IPS-18a (cell line): ENCODE measurements at regions not wholly inside any gene's neighbourhood (a gene's known extent, or its start where the extent isn't known, plus 50 kb on each side); places are given as distances from the start of the nearest gene placed in this dataset.

Experiments used
- H3K27ac ChIP-seq: one replicate; pipeline ENCODE4 v1.5.1; 2013; ENCODE audit warnings: low read length
- H3K27me3 ChIP-seq: one replicate; pipeline ENCODE4 v1.6.1; 2013; ENCODE audit warnings: mild to moderate bottlenecking, low read length; ENCODE audit not compliant: control insufficient read depth, insufficient read depth
- H3K36me3 ChIP-seq: one replicate; pipeline ENCODE4 v1.6.1; 2013; ENCODE audit warnings: low read depth, low read length; ENCODE audit not compliant: control insufficient read depth
- H3K4me1 ChIP-seq: one replicate; pipeline ENCODE4 v1.6.1; 2013; ENCODE audit warnings: low read depth, low read length; ENCODE audit not compliant: control insufficient read depth
- H3K4me3 ChIP-seq: one replicate; pipeline ENCODE4 v1.5.1; 2013; ENCODE audit warnings: low read length
- H3K9ac ChIP-seq: one replicate; pipeline ENCODE4 v1.6.1; 2013; ENCODE audit warnings: mild to moderate bottlenecking, low read length, moderate library complexity
- H3K9me3 ChIP-seq: one replicate; pipeline ENCODE4 v1.6.1; 2013; ENCODE audit warnings: low read depth, low read length; ENCODE audit not compliant: control insufficient read depth

DNA sequence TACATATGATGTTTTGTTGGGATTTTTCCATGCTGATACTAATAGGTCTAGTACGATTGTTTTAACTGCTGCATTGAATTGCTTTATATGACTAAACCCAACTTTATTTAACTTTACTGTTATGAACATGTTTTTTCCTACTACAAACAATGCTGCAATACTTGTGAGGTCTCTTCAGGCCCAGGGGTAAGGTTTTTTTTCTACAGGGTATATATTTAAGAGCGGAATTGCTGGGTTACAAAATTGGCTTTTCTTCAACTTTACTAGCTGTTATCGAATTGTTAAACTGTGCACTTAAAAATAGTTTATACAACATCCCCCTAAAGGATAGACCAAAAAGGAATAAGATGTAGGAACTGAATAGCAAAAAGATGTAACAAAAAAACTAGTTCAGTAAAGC lies 78.5 kb upstream of the TMEM178A start:
- Histone ChIP-seq H3K27ac (no peak overlapping the region), H3K9me3 (no peaks in the 10 kb centered on the region), H3K36me3 (no peaks in the 10 kb centered on the region), H3K9ac (no peak overlapping the region), H3K4me1 (no peaks in the 10 kb centered on the region), H3K27me3 (no peaks in the 10 kb centered on the region), H3K4me3 (no peak overlapping the region)

DNA sequence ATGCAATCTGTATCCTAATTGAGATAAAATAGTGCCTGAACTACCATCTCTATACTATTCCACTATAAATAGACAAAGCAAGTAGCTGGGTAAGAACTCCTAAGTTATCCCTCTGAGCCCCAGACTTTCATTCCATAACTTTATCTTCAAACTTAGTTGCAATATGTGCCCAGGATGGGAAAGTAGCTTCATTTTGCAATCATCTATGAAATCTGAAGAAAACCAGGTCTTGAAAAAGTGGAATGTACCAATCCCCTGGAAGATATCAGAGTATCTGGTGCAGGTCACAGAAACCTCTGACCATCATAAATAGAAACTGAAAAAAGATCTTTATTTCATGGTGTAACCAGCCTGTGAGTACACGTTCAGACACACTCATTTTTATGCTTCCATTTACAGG lies 78.1 kb upstream of the TMEM178A start:
- no peaks in the 10 kb centered on the region for H3K36me3 ChIP-seq
- H3K9me3 ChIP-seq, result no peaks in the 10 kb centered on the region
- no peaks in the 10 kb centered on the region for H3K27me3 ChIP-seq
- H3K27ac ChIP-seq, result no peak overlapping the region
- no peaks in the 10 kb centered on the region for H3K4me1 ChIP-seq
- no peak overlapping the region for H3K9ac ChIP-seq
- H3K4me3 ChIP-seq, result no peak overlapping the region

DNA sequence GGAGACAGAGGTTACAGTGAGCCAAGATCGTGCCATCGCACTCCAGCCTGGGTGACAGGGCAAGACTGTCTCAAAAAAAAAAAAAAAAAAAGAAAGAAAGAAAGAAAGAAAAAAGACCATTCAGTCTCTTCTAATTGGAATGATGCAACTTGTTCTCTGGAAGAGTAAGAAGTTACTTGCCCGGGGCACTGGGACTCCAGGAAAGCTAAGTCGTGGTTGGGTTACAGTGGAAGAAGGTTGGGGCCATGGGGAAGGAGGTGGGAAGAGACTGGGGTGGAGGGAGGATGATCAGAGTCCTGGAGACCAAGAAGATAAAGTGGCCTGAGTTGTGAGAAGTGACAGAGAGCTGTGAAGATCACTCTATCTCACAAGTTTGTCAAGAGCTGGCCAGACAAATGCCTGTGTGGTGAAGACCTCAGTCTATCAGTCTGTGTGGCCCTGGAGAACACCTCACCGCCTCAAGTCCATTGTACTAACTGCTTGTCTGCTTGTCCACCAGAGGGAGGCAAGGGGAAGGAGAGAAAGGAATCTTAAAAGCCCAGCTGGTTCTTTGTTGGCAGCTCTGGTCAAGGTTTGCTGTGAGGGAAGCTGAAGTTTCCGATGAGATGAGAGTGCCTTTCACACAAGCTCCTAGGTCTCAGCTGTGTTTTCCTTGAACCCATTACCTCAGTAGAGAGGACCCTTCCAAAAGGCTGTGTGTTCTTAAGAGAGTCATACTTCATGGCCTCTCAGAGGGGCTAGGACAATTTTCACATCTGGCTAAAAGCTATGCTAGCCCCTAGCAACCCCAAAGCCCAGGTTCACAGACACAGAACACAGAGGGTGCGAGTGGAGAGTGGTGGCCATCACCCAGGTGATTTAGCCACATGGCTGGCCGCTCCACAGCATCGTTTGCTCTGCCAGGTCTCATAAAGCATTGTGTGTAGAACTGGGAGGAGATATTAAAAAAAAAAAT lies 72.0 kb upstream of the TMEM178A start:
- H3K4me1 ChIP-seq, result no peaks in the 10 kb centered on the region

DNA sequence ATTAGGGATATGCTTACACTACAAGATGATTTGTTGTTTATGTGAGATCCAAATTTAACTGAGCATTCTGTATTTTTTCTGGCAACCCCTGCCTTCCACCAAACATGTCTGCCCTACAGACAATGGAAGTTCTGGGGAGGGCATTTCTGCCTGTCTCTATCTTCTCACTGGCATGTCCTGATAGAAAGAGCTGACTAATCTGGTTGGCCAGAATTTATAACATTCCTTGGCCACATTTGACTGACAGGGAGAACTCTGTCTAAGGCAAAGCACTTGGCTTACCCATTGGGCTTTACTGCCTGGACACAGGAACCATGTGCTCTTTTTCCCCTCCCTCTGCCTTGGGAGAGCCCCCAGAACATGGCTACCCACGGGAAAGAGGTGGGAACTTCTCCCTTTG lies 70.6 kb upstream of the TMEM178A start:
- Histone ChIP-seq H3K4me3 (no peak overlapping the region), H3K9ac (no peak overlapping the region), H3K27ac (no peak overlapping the region), H3K9me3 (no peaks in the 10 kb centered on the region), H3K36me3 (no peaks in the 10 kb centered on the region), H3K27me3 (no peaks in the 10 kb centered on the region), H3K4me1 (no peaks in the 10 kb centered on the region)

More for the DNA sequence above, 72.0 kb upstream of the TMEM178A start:
- H3K9ac ChIP-seq, result no peak overlapping the region
- no peaks in the 10 kb centered on the region for H3K36me3 ChIP-seq
- H3K4me3 ChIP-seq, result no peak overlapping the region
- no peak overlapping the region for H3K27ac ChIP-seq
- no peaks in the 10 kb centered on the region for H3K9me3 ChIP-seq
- no peaks in the 10 kb centered on the region for H3K27me3 ChIP-seq

DNA sequence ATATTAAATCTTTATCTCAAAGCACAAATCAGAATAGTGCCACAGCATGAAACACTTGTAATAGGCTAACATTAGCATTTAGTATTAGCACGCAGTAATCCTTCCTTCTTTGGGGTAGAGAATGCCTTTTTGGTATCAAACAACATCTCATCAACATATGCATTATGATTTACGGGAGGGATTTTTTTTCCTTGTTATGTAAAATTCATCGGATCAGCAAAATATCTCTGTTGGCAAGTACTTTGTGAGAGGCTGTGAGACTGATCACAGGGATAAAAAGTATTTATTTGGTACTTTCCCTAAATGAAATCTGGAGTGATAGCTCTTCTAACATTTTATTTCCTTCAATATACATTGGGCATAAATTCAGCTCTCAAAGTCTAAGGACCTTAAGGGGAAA lies 68.4 kb upstream of the TMEM178A start:
- Histone ChIP-seq H3K4me1 (no peaks in the 10 kb centered on the region), H3K9me3 (no peaks in the 10 kb centered on the region), H3K27me3 (no peaks in the 10 kb centered on the region), H3K9ac (no peak overlapping the region), H3K27ac (no peak overlapping the region), H3K4me3 (no peak overlapping the region), H3K36me3 (no peaks in the 10 kb centered on the region)

DNA sequence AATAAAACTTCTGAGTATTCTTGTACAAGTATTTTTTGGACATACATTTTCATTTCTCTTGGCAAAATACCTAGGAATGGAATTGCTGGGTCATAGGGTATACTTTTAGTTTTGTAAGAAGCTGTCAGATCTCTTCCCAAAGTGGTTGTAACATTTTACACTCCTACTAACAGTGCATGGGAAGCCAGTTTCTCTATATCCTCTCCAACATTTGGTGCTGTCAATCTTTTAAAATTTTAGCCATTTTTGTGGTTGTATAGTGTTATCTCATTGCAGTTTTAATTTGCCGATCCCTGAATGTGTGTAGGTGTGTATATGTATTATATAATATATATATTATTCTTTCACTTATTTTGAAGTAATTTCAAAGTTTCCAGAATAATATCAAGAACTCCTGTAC lies 63.1 kb upstream of the TMEM178A start:
- Histone ChIP-seq H3K9me3 (no peaks in the 10 kb centered on the region), H3K9ac (no peak overlapping the region), H3K27me3 (no peaks in the 10 kb centered on the region), H3K4me3 (no peak overlapping the region), H3K4me1 (peaks cover 6% of the 10 kb centered on the region), H3K36me3 (no peaks in the 10 kb centered on the region), H3K27ac (no peak overlapping the region)

DNA sequence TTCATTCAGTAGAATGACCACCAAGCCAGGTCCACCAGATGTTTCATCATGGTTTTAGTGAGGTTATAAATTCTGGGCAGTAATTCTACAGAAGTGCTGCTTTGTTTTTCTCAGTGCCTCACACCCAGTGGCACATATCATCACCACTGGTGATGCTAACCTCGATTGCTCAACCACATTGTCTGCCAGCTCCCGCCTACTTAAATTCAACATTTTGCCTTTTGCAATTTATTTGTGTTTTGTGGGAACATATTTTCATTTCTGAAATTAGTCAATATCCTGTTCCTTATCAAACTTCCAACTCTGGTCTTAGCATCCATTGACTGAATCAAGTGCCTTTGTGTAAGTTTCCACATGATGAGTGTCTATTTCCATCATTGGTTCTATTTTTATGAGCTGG lies 62.3 kb upstream of the TMEM178A start:
- Histone ChIP-seq H3K9me3 (no peaks in the 10 kb centered on the region), H3K4me3 (no peak overlapping the region), H3K36me3 (no peaks in the 10 kb centered on the region), H3K9ac (no peak overlapping the region), H3K4me1 (peaks cover 8% of the 10 kb centered on the region), H3K27ac (no peak overlapping the region), H3K27me3 (no peaks in the 10 kb centered on the region)

DNA sequence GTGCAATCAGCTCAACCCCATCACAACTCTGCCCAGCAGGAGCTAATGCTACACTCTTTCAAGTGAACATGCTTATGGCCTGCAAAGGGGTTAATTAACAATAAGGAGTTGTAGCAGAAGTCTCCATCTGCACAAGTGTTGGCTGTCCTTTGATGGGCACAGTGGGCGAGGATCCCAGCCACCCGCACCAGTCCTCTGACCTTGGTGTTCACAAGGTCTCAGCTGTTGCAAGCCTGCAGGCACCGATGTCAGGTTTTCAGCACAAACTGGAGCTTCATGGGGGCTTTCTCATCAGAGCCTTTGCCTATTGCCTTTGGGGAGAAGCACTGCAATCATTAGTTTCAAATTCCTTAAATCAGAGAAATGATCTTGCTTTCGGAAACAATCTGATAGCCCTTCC lies 60.9 kb upstream of the TMEM178A start:
- Histone ChIP-seq H3K9me3 (no peaks in the 10 kb centered on the region), H3K27me3 (no peaks in the 10 kb centered on the region), H3K4me1 (peaks cover 12% of the 10 kb centered on the region), H3K9ac (no peak overlapping the region), H3K36me3 (no peaks in the 10 kb centered on the region), H3K4me3 (no peak overlapping the region), H3K27ac (no peak overlapping the region)

DNA sequence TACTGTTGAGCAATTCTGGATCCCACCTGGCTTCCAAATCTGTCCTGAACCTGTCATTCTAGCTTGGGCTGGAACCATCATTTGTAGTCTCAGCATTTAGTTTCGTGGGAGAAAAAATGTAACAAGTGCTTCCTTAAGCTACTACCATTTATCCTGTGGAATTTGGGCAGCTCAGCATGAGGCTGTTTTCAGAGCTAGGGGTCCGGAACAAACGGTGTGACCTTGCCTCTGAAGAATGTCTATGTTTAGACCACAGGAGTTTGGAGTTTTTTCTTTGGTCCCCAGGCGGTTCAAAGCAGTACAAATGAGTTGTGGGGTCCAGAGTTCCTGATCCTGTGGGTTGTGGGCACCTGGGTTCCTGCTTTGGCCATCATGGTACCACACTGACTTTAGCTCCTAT lies 59.1 kb upstream of the TMEM178A start:
- H3K9ac ChIP-seq, result no peak overlapping the region
- no peak overlapping the region for H3K4me3 ChIP-seq
- H3K27me3 ChIP-seq, result no peaks in the 10 kb centered on the region
- peaks cover 15% of the 10 kb centered on the region for H3K4me1 ChIP-seq
- no peak overlapping the region for H3K27ac ChIP-seq
- no peaks in the 10 kb centered on the region for H3K36me3 ChIP-seq
- no peaks in the 10 kb centered on the region for H3K9me3 ChIP-seq

DNA sequence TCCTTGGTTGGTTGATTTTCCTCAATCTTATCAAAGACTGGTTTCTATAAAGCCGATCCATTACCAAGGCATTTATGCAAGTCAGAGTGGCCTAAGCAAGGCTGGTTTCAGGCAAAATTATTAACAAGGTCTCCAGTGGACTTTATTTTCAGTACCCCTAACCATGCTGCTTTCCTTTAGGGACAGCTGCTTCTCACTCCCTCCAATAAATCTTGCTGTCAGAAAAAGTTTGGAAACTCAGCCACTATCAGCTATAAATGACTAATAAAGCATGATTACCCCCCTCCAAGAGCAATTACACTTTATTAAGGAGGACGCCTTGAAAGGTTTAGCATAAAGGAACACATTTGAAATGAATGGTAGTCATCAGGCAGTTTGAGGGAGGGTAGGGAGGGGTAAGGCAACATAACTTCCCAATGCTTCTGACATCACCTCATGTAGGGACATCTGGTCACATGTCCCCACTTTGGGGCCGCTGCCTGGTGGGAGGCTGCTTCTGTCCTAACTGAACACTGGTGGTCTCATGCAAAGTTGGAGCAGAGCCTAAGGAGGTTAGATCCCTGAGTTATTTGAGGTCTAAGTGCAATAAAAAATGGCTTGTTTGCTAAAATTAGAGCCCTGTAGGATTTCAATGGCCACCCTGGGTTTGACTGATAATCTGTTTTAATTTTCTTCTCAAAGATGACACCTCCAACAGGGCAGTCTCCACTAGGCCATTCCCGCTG lies 58.0 kb upstream of the TMEM178A start:
- Histone ChIP-seq H3K27me3 (no peaks in the 10 kb centered on the region), H3K27ac (no peak overlapping the region), H3K36me3 (no peaks in the 10 kb centered on the region), H3K4me3 (no peak overlapping the region), H3K9ac (no peak overlapping the region), H3K4me1 (peaks cover 15% of the 10 kb centered on the region), H3K9me3 (no peaks in the 10 kb centered on the region)

DNA sequence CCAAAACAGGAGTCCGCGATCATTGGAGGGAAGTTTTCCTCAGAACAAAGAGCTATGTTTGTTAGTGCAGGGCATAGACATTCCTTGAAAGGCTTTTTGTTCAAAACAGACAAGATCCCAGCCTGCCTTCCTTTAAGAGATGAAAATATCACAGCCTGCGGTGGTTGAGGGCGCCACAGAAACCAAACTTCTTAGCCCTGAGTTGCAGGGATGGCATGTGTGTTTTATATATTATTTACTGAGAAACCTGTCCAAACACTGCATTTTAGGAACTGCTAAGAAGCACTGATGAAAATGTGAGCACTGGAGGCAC lies 57.5 kb upstream of the TMEM178A start:
- Histone ChIP-seq H3K4me3 (no peak overlapping the region), H3K27ac (no peak overlapping the region), H3K4me1 (peaks cover 15% of the 10 kb centered on the region), H3K9ac (no peak overlapping the region), H3K9me3 (no peaks in the 10 kb centered on the region), H3K36me3 (no peaks in the 10 kb centered on the region), H3K27me3 (no peaks in the 10 kb centered on the region)
